ENCODE measurements at regions not wholly inside any gene's neighbourhood (a gene's known extent, or its start where the extent isn't known, plus 50 kb on each side); places are given as distances from the start of the nearest gene placed in this dataset.

- TF ChIP-seq EZH2 (IDR thresholded peaks at IDR 0.05; ENCODE audit: insufficient read depth, low read length) (no peak), CTCF (IDR thresholded peaks at IDR 0.05; ENCODE audit: insufficient read depth, low read depth, low read length) (no peak)
These were observed 444.4 kb upstream of the ZNF507 start for GRCh38 chr19:31900991-31901390.

Measured in astrocyte (in vitro differentiated cells and primary cell).